Testis (tissue), 2 donors: ENCODE measurements at regions not wholly inside any gene's neighbourhood (a gene's known extent, or its start where the extent isn't known, plus 50 kb on each side); places are given as distances from the start of the nearest gene placed in this dataset.

Experiments
- DNase-seq: peaks from one replicate; pipeline ENCODE4 v3.0.0-alpha.2; 2019
- H3K27ac ChIP-seq, 2 donors: fragments of 200-600 bp; sonication (generic); one replicate each; pipeline ENCODE4 v1.5.1; 2019
- H3K27me3 ChIP-seq: fragments of 200-600 bp; sonication (generic); one replicate; pipeline ENCODE4 v1.5.1; 2019
- H3K36me3 ChIP-seq: fragments of 200-600 bp; sonication (generic); one replicate; pipeline ENCODE4 v1.5.1; 2017; ENCODE audit warnings: low read depth; ENCODE audit errors: missing control alignments
- H3K4me1 ChIP-seq: fragments of 200-600 bp; sonication (generic); one replicate; pipeline ENCODE4 v1.5.1; 2019
- H3K4me3 ChIP-seq, 2 donors: fragments of 200-600 bp; sonication (generic); one replicate each; pipeline ENCODE4 v1.5.1; 2017 to 2019
- H3K9me3 ChIP-seq: fragments of 200-600 bp; sonication (generic); one replicate; pipeline ENCODE4 v1.5.1; 2017
- CTCF ChIP-seq, 3 experiments: fragments of 450-650 bp in 2 of 3; fragments of 200-600 bp in 1 of 3; sonication (generic) in 1 of 3; IDR thresholded peaks; one replicate each; pipeline ENCODE4 v1.5.1; 2016 to 2019; ENCODE audit warnings: antibody characterized with exemption in 3 of 3, mild to moderate bottlenecking in 2 of 3, moderate library complexity in 1 of 3
- POLR2A ChIP-seq: fragments of 450-650 bp; IDR thresholded peaks from one replicate; pipeline ENCODE4 v1.6.1; 2017; ENCODE audit warnings: antibody characterized with exemption, mild to moderate bottlenecking, moderate library complexity
- WGBS, 2 donors: methylation state at CpG; one replicate each; pipeline ENCODE4 v1.1.5; 2018; 5-methylcytosine and 5-hydroxymethylcytosine counted together
- intact Hi-C: fragments of 100-400 bp; cut with DNase I; formaldehyde crosslinking; loops from one replicate; pipeline ENCODE4 v1.15.1; 2023; ENCODE audit warnings: low total_unique reads

- intact Hi-C loops = no loop called here
- no peaks in the 10 kb centered on the region for H3K27me3 ChIP-seq
- TF ChIP-seq CTCF (IDR thresholded peaks at IDR 0.05) (no peak), POLR2A (no peak)
- no peak overlapping the region for H3K27ac ChIP-seq
- peaks cover 22% of the 10 kb centered on the region for H3K4me1 ChIP-seq
- H3K9me3 ChIP-seq = no peaks in the 10 kb centered on the region
- H3K36me3 ChIP-seq = no peaks in the 10 kb centered on the region
- DNase-seq = no peak
- no peak overlapping the region for H3K4me3 ChIP-seq
Observed at GRCh38 chr2:203789618-203790017, 78.0 kb upstream of the CTLA4 start.

GRCh38 chr2:203790134-203790852 lies 77.3 kb upstream of the CTLA4 start:
- no peak for DNase-seq
- Histone ChIP-seq H3K9me3 (no peaks in the 10 kb centered on the region), H3K27ac (no peak overlapping the region), H3K27me3 (no peaks in the 10 kb centered on the region), H3K4me3 (no peak overlapping the region), H3K4me1 (peaks cover 22% of the 10 kb centered on the region), H3K36me3 (no peaks in the 10 kb centered on the region)
- TF ChIP-seq POLR2A (no peak), CTCF (IDR thresholded peaks at IDR 0.05) (no peak)
- intact Hi-C loops = no loop called here
- 90% methylated on average over 2 of the region's 2 CpGs for whole genome bisulfite sequencing, 2 donors

DNA sequence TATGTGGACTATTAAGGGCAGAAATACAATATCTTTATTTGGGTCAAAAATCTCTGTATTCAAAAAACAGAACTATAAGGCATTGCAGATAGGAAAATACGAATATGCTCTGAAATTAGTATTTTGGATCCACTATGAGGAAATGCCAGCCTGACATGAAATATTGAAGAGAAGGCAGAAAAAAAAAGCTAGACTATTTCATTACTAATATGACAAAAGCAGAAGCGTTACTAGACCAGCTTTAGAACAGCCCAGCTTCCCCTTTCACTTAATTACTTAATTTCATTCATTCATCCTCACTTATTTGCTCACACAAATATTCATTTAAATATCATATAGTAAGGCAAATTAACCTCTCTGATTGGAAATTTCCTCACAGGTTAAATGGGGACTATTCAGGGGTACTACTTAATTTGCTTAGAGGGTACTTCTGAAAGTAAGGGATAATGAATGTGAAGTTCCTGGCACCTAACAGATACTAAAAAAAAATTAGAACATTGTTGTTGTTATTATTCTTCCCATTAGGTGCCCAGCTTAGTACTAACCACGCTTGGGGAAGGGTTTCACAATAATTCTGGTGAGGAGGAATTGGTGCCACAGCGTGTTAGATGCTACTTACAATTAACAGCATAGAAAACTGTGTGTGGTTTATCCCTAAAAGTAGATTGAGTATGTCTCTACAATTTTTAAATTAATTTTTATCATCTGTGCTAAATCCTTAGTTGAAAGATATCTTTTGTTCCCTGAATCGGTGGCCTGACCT lies 71.1 kb upstream of the CTLA4 start:
- Histone ChIP-seq H3K27me3 (no peaks in the 10 kb centered on the region), H3K27ac (no peak overlapping the region), H3K9me3 (no peaks in the 10 kb centered on the region), H3K36me3 (no peaks in the 10 kb centered on the region), H3K4me1 (no peaks in the 10 kb centered on the region), H3K4me3 (no peak overlapping the region)
- 84 to 89% methylated on average over 5 of the region's 5 CpGs for WGBS, 2 donors
- DNase-seq = no peak
- no peak for TF ChIP-seq POLR2A
- no peak for TF ChIP-seq CTCF (IDR thresholded peaks at IDR 0.05)
- intact Hi-C loops = no loop called here

- TF ChIP-seq CTCF (IDR thresholded peaks at IDR 0.05) (no peak), POLR2A (no peak)
- Histone ChIP-seq H3K27me3 (no peaks in the 10 kb centered on the region), H3K9me3 (no peaks in the 10 kb centered on the region), H3K36me3 (no peaks in the 10 kb centered on the region), H3K4me3 (no peak overlapping the region), H3K4me1 (no peaks in the 10 kb centered on the region), H3K27ac (no peak overlapping the region)
- intact Hi-C loops = no loop called here
- 74 to 100% methylated on average over 2 of the region's 2 CpGs for WGBS, 2 donors
- DNase-seq = no peak
Observed at GRCh38 chr2:203797276-203797675, 70.3 kb upstream of the CTLA4 start.
